ENCODE measurements at regions not wholly inside any gene's neighbourhood (a gene's known extent, or its start where the extent isn't known, plus 50 kb on each side); places are given as distances from the start of the nearest gene placed in this dataset.

GRCh38 chr5:3828761-3829160 lies 233.1 kb downstream of the IRX1 start:
- Histone ChIP-seq H3K27ac (ENCODE audit: low read depth, low read length) (no peak overlapping the region), H3K79me2 (ENCODE audit: control insufficient read depth, insufficient read depth, low read length) (no peaks in the 10 kb centered on the region), H3K56ac (ENCODE audit: low read length) (no peak overlapping the region), H2BK15ac (replicated peaks; ENCODE audit: low read depth) (no peak overlapping the region), H2AK5ac (ENCODE audit: low read length) (no peak overlapping the region), H3K4me1 (ENCODE audit: control insufficient read depth, low read depth, low read length) (no peaks in the 10 kb centered on the region), H3K36me3 (ENCODE audit: control insufficient read depth, insufficient read depth, low read length) (no peaks in the 10 kb centered on the region), H4K8ac (ENCODE audit: low read depth, low read length) (no peak overlapping the region), H2BK120ac (ENCODE audit: low read depth, low read length) (no peak overlapping the region), H3K23ac (ENCODE audit: low read length) (no peak overlapping the region), H4K5ac (ENCODE audit: low read length) (no peak overlapping the region), H3K4me2 (ENCODE audit: low read length) (no peak overlapping the region), H3K27me3 (ENCODE audit: insufficient read depth, low read length, poor library complexity) (no peaks in the 10 kb centered on the region), H2BK5ac (ENCODE audit: low read length) (no peak overlapping the region), H3K4me3 (ENCODE audit: low read length) (no peak overlapping the region), H3K9ac (ENCODE audit: low read length) (no peak overlapping the region), H3K79me1 (ENCODE audit: low read length) (no peaks in the 10 kb centered on the region), H3K4ac (ENCODE audit: low read depth, low read length) (no peak overlapping the region), H3K18ac (ENCODE audit: low read length) (no peak overlapping the region)
- no CpG with 5 or more reads among the region's 4 CpGs for WGBS (ENCODE audit: extremely low coverage, insufficient coverage, low lambda C conversion rate)
- peak; percentile 30 for DNase-seq

GRCh38 chr5:3833566-3833965 lies 237.9 kb downstream of the IRX1 start:
- Histone ChIP-seq H3K27me3 (ENCODE audit: insufficient read depth, low read length, poor library complexity) (no peaks in the 10 kb centered on the region), H3K9ac (ENCODE audit: low read length) (no peak overlapping the region), H3K4me1 (ENCODE audit: control insufficient read depth, low read depth, low read length) (no peaks in the 10 kb centered on the region), H3K79me1 (ENCODE audit: low read length) (no peaks in the 10 kb centered on the region), H2AK5ac (ENCODE audit: low read length) (no peak overlapping the region), H3K27ac (ENCODE audit: low read depth, low read length) (no peak overlapping the region), H3K4me3 (ENCODE audit: low read length) (no peak overlapping the region), H3K56ac (ENCODE audit: low read length) (no peak overlapping the region), H3K36me3 (ENCODE audit: control insufficient read depth, insufficient read depth, low read length) (no peaks in the 10 kb centered on the region), H4K8ac (ENCODE audit: low read depth, low read length) (no peak overlapping the region), H3K18ac (ENCODE audit: low read length) (no peak overlapping the region), H3K4ac (ENCODE audit: low read depth, low read length) (no peak overlapping the region), H3K79me2 (ENCODE audit: control insufficient read depth, insufficient read depth, low read length) (no peaks in the 10 kb centered on the region), H4K5ac (ENCODE audit: low read length) (no peak overlapping the region), H3K23ac (ENCODE audit: low read length) (no peak overlapping the region), H2BK15ac (replicated peaks; ENCODE audit: low read depth) (no peak overlapping the region), H2BK5ac (ENCODE audit: low read length) (no peak overlapping the region), H2BK120ac (ENCODE audit: low read depth, low read length) (no peak overlapping the region), H3K4me2 (ENCODE audit: low read length) (no peak overlapping the region)
- WGBS (ENCODE audit: extremely low coverage, insufficient coverage, low lambda C conversion rate), result no CpG with 5 or more reads among the region's 3 CpGs
- DNase-seq, result no peak

- Histone ChIP-seq H2BK5ac (ENCODE audit: low read length) (no peak overlapping the region), H3K18ac (ENCODE audit: low read length) (no peak overlapping the region), H3K36me3 (ENCODE audit: control insufficient read depth, insufficient read depth, low read length) (no peaks in the 10 kb centered on the region), H2BK120ac (ENCODE audit: low read depth, low read length) (no peak overlapping the region), H3K27me3 (ENCODE audit: insufficient read depth, low read length, poor library complexity) (no peaks in the 10 kb centered on the region), H3K9ac (ENCODE audit: low read length) (no peak overlapping the region), H3K4me2 (ENCODE audit: low read length) (no peak overlapping the region), H4K8ac (ENCODE audit: low read depth, low read length) (no peak overlapping the region), H4K5ac (ENCODE audit: low read length) (no peak overlapping the region), H3K56ac (ENCODE audit: low read length) (no peak overlapping the region), H3K79me1 (ENCODE audit: low read length) (no peaks in the 10 kb centered on the region), H3K4me1 (ENCODE audit: control insufficient read depth, low read depth, low read length) (no peaks in the 10 kb centered on the region), H2BK15ac (replicated peaks; ENCODE audit: low read depth) (no peak overlapping the region), H3K79me2 (ENCODE audit: control insufficient read depth, insufficient read depth, low read length) (no peaks in the 10 kb centered on the region), H3K27ac (ENCODE audit: low read depth, low read length) (no peak overlapping the region), H2AK5ac (ENCODE audit: low read length) (no peak overlapping the region), H3K4me3 (ENCODE audit: low read length) (no peak overlapping the region), H3K23ac (ENCODE audit: low read length) (no peak overlapping the region), H3K4ac (ENCODE audit: low read depth, low read length) (no peak overlapping the region)
- no CpG with 5 or more reads among the region's 8 CpGs for WGBS (ENCODE audit: extremely low coverage, insufficient coverage, low lambda C conversion rate)
- no peak for DNase-seq
Measured at GRCh38 chr5:3835811-3836210, 240.2 kb downstream of the IRX1 start.

- no CpG with 5 or more reads among the region's 2 CpGs for WGBS (ENCODE audit: extremely low coverage, insufficient coverage, low lambda C conversion rate)
- Histone ChIP-seq H4K8ac (ENCODE audit: low read depth, low read length) (no peak overlapping the region), H3K27ac (ENCODE audit: low read depth, low read length) (no peak overlapping the region), H2AK5ac (ENCODE audit: low read length) (no peak overlapping the region), H3K4me1 (ENCODE audit: control insufficient read depth, low read depth, low read length) (no peaks in the 10 kb centered on the region), H3K4me3 (ENCODE audit: low read length) (no peak overlapping the region), H3K79me1 (ENCODE audit: low read length) (no peaks in the 10 kb centered on the region), H2BK5ac (ENCODE audit: low read length) (no peak overlapping the region), H4K5ac (ENCODE audit: low read length) (no peak overlapping the region), H2BK120ac (ENCODE audit: low read depth, low read length) (no peak overlapping the region), H3K27me3 (ENCODE audit: insufficient read depth, low read length, poor library complexity) (no peaks in the 10 kb centered on the region), H3K9ac (ENCODE audit: low read length) (no peak overlapping the region), H2BK15ac (replicated peaks; ENCODE audit: low read depth) (no peak overlapping the region), H3K56ac (ENCODE audit: low read length) (no peak overlapping the region), H3K4me2 (ENCODE audit: low read length) (no peak overlapping the region), H3K36me3 (ENCODE audit: control insufficient read depth, insufficient read depth, low read length) (no peaks in the 10 kb centered on the region), H3K23ac (ENCODE audit: low read length) (no peak overlapping the region), H3K79me2 (ENCODE audit: control insufficient read depth, insufficient read depth, low read length) (no peaks in the 10 kb centered on the region), H3K4ac (ENCODE audit: low read depth, low read length) (no peak overlapping the region), H3K18ac (ENCODE audit: low read length) (no peak overlapping the region)
- no peak for DNase-seq
Measured at GRCh38 chr5:3836528-3836927, 240.9 kb downstream of the IRX1 start.

GRCh38 chr5:3837506-3837905 lies 241.9 kb downstream of the IRX1 start:
- no peak for DNase-seq
- Histone ChIP-seq H3K23ac (ENCODE audit: low read length) (no peak overlapping the region), H3K79me2 (ENCODE audit: control insufficient read depth, insufficient read depth, low read length) (no peaks in the 10 kb centered on the region), H3K18ac (ENCODE audit: low read length) (no peak overlapping the region), H3K79me1 (ENCODE audit: low read length) (no peaks in the 10 kb centered on the region), H4K8ac (ENCODE audit: low read depth, low read length) (no peak overlapping the region), H3K27ac (ENCODE audit: low read depth, low read length) (no peak overlapping the region), H3K56ac (ENCODE audit: low read length) (no peak overlapping the region), H2AK5ac (ENCODE audit: low read length) (no peak overlapping the region), H3K27me3 (ENCODE audit: insufficient read depth, low read length, poor library complexity) (no peaks in the 10 kb centered on the region), H3K4me2 (ENCODE audit: low read length) (no peak overlapping the region), H2BK15ac (replicated peaks; ENCODE audit: low read depth) (no peak overlapping the region), H3K4me1 (ENCODE audit: control insufficient read depth, low read depth, low read length) (no peaks in the 10 kb centered on the region), H3K4ac (ENCODE audit: low read depth, low read length) (no peak overlapping the region), H3K9ac (ENCODE audit: low read length) (no peak overlapping the region), H3K36me3 (ENCODE audit: control insufficient read depth, insufficient read depth, low read length) (no peaks in the 10 kb centered on the region), H2BK120ac (ENCODE audit: low read depth, low read length) (no peak overlapping the region), H4K5ac (ENCODE audit: low read length) (no peak overlapping the region), H3K4me3 (ENCODE audit: low read length) (no peak overlapping the region), H2BK5ac (ENCODE audit: low read length) (no peak overlapping the region)
- WGBS (ENCODE audit: extremely low coverage, insufficient coverage, low lambda C conversion rate), result no CpG with 5 or more reads among the region's 4 CpGs

- Histone ChIP-seq H3K36me3 (ENCODE audit: control insufficient read depth, insufficient read depth, low read length) (no peaks in the 10 kb centered on the region), H3K4me1 (ENCODE audit: control insufficient read depth, low read depth, low read length) (no peaks in the 10 kb centered on the region), H3K27me3 (ENCODE audit: insufficient read depth, low read length, poor library complexity) (no peaks in the 10 kb centered on the region), H2AK5ac (ENCODE audit: low read length) (no peak overlapping the region), H3K9ac (ENCODE audit: low read length) (no peak overlapping the region), H3K4me3 (ENCODE audit: low read length) (no peak overlapping the region), H3K79me1 (ENCODE audit: low read length) (no peaks in the 10 kb centered on the region), H3K23ac (ENCODE audit: low read length) (no peak overlapping the region), H2BK15ac (replicated peaks; ENCODE audit: low read depth) (no peak overlapping the region), H3K79me2 (ENCODE audit: control insufficient read depth, insufficient read depth, low read length) (no peaks in the 10 kb centered on the region), H4K5ac (ENCODE audit: low read length) (no peak overlapping the region), H4K8ac (ENCODE audit: low read depth, low read length) (no peak overlapping the region), H2BK5ac (ENCODE audit: low read length) (no peak overlapping the region), H3K18ac (ENCODE audit: low read length) (no peak overlapping the region), H3K27ac (ENCODE audit: low read depth, low read length) (no peak overlapping the region), H2BK120ac (ENCODE audit: low read depth, low read length) (no peak overlapping the region), H3K56ac (ENCODE audit: low read length) (no peak overlapping the region), H3K4me2 (ENCODE audit: low read length) (no peak overlapping the region), H3K4ac (ENCODE audit: low read depth, low read length) (no peak overlapping the region)
- no peak for DNase-seq
- WGBS (ENCODE audit: extremely low coverage, insufficient coverage, low lambda C conversion rate), result no CpG with 5 or more reads among the region's 2 CpGs
Measured at GRCh38 chr5:3839151-3839550, 243.5 kb downstream of the IRX1 start.
